K562 (cell line): ENCODE measurements at regions not wholly inside any gene's neighbourhood (a gene's known extent, or its start where the extent isn't known, plus 50 kb on each side); places are given as distances from the start of the nearest gene placed in this dataset.

Source experiments
- ARNT ChIP-seq, 2 experiments: fragments of 450-650 bp; IDR thresholded peaks; 2 replicates each; pipeline ENCODE4 v1.6.1; 2016; ENCODE audit warnings: mild to moderate bottlenecking in 1 of 2
- BRCA1 ChIP-seq, 2 experiments: fragments of 450-650 bp in 1 of 2; sonication (generic) in 1 of 2; formaldehyde crosslinking in 1 of 2; IDR thresholded peaks; 2 replicates each; pipeline versions ENCODE4 v1.5.0 to v1.6.1; 2017 to 2020; ENCODE audit warnings: mild to moderate bottlenecking in 1 of 2, missing genetic modification reagents in 1 of 2
- ETV6 ChIP-seq, 3 experiments: fragments of 150-350 bp in 1 of 3; sonication (generic) in 1 of 3; formaldehyde crosslinking in 1 of 3; IDR thresholded peaks; 2 replicates each; pipeline versions ENCODE4 v1.6.1 to v1.8.0; 2014 to 2022; ENCODE audit warnings: borderline replicate concordance in 2 of 3, low read depth in 2 of 3, antibody characterized with exemption in 1 of 3, low read length in 1 of 3, mild to moderate bottlenecking in 1 of 3, missing genetic modification reagents in 1 of 3
- FOSL1 ChIP-seq: fragments of 200-800 bp; sonication (Bioruptor generic); conservative IDR thresholded peaks from 2 replicates; pipeline ENCODE4 v1.6.1; 2016; ENCODE audit warnings: missing genetic modification characterization, missing compliant biosample characterization
- L3MBTL2 ChIP-seq: fragments of 450-650 bp; IDR thresholded peaks from 2 replicates; pipeline ENCODE4 v1.6.1; 2016; ENCODE audit warnings: mild to moderate bottlenecking, moderate library complexity
- NFIC ChIP-seq: fragments of 450-650 bp; IDR thresholded peaks from 2 replicates; pipeline ENCODE4 v1.6.1; 2017; ENCODE audit warnings: mild to moderate bottlenecking, inconsistent platforms
- SRSF9 ChIP-seq: fragments of 200-400 bp; formaldehyde crosslinking; IDR thresholded peaks from 2 replicates; pipeline ENCODE4 v1.6.1; 2017; ENCODE audit warnings: low read depth, low read length, borderline replicate concordance
- TEAD4 ChIP-seq, 2 experiments: sonication (generic) in 1 of 2; formaldehyde crosslinking in 1 of 2; IDR thresholded peaks; 2 replicates each; pipeline versions ENCODE4 v1.6.1 to v1.8.0; 2012 to 2022; ENCODE audit warnings: borderline replicate concordance in 1 of 2, inconsistent platforms in 1 of 2, low read length in 1 of 2, mild to moderate bottlenecking in 1 of 2, missing genetic modification reagents in 1 of 2
- ZC3H8 ChIP-seq: fragments of 450-650 bp; IDR thresholded peaks from 2 replicates; pipeline ENCODE4 v1.6.1; 2017
- ZFX ChIP-seq: sonication (generic); formaldehyde crosslinking; IDR thresholded peaks from 2 replicates; pipeline ENCODE4 v1.8.0; 2022; ENCODE audit warnings: mild to moderate bottlenecking, missing genetic modification reagents, moderate library complexity
- ZNF274 ChIP-seq: IDR thresholded peaks from 2 replicates; pipeline ENCODE4 v1.6.1; 2011; ENCODE audit warnings: low read depth, mild to moderate bottlenecking, low read length, moderate library complexity, borderline replicate concordance
- ZNF449 ChIP-seq: fragments of 250-450 bp; sonication (Bioruptor Pico); IDR thresholded peaks from 2 replicates; pipeline ENCODE4 v1.8.0; 2022; ENCODE audit warnings: moderate library complexity, mild to moderate bottlenecking, inconsistent platforms
- TF ChIP-seq, protein P1 (sequence below): fragments of 450-650 bp; IDR thresholded peaks from 2 replicates; pipeline ENCODE4 v1.6.1; 2016; ENCODE audit warnings: mild to moderate bottlenecking, moderate library complexity

- TF ChIP-seq, protein P1, sequence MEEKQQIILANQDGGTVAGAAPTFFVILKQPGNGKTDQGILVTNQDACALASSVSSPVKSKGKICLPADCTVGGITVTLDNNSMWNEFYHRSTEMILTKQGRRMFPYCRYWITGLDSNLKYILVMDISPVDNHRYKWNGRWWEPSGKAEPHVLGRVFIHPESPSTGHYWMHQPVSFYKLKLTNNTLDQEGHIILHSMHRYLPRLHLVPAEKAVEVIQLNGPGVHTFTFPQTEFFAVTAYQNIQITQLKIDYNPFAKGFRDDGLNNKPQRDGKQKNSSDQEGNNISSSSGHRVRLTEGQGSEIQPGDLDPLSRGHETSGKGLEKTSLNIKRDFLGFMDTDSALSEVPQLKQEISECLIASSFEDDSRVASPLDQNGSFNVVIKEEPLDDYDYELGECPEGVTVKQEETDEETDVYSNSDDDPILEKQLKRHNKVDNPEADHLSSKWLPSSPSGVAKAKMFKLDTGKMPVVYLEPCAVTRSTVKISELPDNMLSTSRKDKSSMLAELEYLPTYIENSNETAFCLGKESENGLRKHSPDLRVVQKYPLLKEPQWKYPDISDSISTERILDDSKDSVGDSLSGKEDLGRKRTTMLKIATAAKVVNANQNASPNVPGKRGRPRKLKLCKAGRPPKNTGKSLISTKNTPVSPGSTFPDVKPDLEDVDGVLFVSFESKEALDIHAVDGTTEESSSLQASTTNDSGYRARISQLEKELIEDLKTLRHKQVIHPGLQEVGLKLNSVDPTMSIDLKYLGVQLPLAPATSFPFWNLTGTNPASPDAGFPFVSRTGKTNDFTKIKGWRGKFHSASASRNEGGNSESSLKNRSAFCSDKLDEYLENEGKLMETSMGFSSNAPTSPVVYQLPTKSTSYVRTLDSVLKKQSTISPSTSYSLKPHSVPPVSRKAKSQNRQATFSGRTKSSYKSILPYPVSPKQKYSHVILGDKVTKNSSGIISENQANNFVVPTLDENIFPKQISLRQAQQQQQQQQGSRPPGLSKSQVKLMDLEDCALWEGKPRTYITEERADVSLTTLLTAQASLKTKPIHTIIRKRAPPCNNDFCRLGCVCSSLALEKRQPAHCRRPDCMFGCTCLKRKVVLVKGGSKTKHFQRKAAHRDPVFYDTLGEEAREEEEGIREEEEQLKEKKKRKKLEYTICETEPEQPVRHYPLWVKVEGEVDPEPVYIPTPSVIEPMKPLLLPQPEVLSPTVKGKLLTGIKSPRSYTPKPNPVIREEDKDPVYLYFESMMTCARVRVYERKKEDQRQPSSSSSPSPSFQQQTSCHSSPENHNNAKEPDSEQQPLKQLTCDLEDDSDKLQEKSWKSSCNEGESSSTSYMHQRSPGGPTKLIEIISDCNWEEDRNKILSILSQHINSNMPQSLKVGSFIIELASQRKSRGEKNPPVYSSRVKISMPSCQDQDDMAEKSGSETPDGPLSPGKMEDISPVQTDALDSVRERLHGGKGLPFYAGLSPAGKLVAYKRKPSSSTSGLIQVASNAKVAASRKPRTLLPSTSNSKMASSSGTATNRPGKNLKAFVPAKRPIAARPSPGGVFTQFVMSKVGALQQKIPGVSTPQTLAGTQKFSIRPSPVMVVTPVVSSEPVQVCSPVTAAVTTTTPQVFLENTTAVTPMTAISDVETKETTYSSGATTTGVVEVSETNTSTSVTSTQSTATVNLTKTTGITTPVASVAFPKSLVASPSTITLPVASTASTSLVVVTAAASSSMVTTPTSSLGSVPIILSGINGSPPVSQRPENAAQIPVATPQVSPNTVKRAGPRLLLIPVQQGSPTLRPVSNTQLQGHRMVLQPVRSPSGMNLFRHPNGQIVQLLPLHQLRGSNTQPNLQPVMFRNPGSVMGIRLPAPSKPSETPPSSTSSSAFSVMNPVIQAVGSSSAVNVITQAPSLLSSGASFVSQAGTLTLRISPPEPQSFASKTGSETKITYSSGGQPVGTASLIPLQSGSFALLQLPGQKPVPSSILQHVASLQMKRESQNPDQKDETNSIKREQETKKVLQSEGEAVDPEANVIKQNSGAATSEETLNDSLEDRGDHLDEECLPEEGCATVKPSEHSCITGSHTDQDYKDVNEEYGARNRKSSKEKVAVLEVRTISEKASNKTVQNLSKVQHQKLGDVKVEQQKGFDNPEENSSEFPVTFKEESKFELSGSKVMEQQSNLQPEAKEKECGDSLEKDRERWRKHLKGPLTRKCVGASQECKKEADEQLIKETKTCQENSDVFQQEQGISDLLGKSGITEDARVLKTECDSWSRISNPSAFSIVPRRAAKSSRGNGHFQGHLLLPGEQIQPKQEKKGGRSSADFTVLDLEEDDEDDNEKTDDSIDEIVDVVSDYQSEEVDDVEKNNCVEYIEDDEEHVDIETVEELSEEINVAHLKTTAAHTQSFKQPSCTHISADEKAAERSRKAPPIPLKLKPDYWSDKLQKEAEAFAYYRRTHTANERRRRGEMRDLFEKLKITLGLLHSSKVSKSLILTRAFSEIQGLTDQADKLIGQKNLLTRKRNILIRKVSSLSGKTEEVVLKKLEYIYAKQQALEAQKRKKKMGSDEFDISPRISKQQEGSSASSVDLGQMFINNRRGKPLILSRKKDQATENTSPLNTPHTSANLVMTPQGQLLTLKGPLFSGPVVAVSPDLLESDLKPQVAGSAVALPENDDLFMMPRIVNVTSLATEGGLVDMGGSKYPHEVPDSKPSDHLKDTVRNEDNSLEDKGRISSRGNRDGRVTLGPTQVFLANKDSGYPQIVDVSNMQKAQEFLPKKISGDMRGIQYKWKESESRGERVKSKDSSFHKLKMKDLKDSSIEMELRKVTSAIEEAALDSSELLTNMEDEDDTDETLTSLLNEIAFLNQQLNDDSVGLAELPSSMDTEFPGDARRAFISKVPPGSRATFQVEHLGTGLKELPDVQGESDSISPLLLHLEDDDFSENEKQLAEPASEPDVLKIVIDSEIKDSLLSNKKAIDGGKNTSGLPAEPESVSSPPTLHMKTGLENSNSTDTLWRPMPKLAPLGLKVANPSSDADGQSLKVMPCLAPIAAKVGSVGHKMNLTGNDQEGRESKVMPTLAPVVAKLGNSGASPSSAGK: peak; percentile 61
- TF ChIP-seq ZNF449 (CRISPR knock-in tag): peak; percentile 63; the same call in 1 of the 2 replicates
- TF ChIP-seq NFIC: no peak
- TF ChIP-seq L3MBTL2: peak; percentile 88
- no peak for TF ChIP-seq SRSF9
- TF ChIP-seq ARNT (IDR thresholded peaks at IDR 0.05): no peak
- no peak for TF ChIP-seq BRCA1 (IDR thresholded peaks at IDR 0.05)
- no peak for TF ChIP-seq BRCA1 (CRISPR knock-in tag; IDR thresholded peaks at IDR 0.05)
- TF ChIP-seq ZNF274: no peak
- TF ChIP-seq TEAD4 (IDR thresholded peaks at IDR 0.05; ENCODE audit: low read length): no peak
- TF ChIP-seq TEAD4 (CRISPR knock-in tag; IDR thresholded peaks at IDR 0.05; ENCODE audit: borderline replicate concordance): no peak
- TF ChIP-seq ZC3H8: no peak
- TF ChIP-seq ZFX (CRISPR knock-in tag): no peak
- TF ChIP-seq FOSL1 (tag): no peak
- no peak for TF ChIP-seq ETV6 (IDR thresholded peaks at IDR 0.05; ENCODE audit: borderline replicate concordance in 1 of 2, low read depth in 2 of 2, low read length in 1 of 2)
- no peak for TF ChIP-seq ETV6 (CRISPR knock-in tag; IDR thresholded peaks at IDR 0.05; ENCODE audit: borderline replicate concordance)
Observed at GRCh38 chr10:83917537-83918506, 221.5 kb upstream of the GHITM start (continued).
